GM23338 (cell line): ENCODE measurements at regions not wholly inside any gene's neighbourhood (a gene's known extent, or its start where the extent isn't known, plus 50 kb on each side); places are given as distances from the start of the nearest gene placed in this dataset.

Source experiments
- ATAC-seq: fragments of 200-7000 bp; cut with Tn5 transposase; 3 replicates; pipeline ENCODE4 v1.9.1; 2020
- DNase-seq: peaks from one replicate; pipeline ENCODE4 v3.0.0-alpha.2; 2015; ENCODE audit warnings: low spot score
- H2AFZ ChIP-seq: fragments of 200-600 bp; sonication (generic); 2 replicates; pipeline ENCODE4 v1.8.0; 2016; ENCODE audit warnings: antibody characterized with exemption, mild to moderate bottlenecking, moderate library complexity
- H3F3A ChIP-seq: fragments of 200-600 bp; sonication (generic); replicated peaks from 2 replicates; pipeline ENCODE4 v1.8.0; 2017; ENCODE audit warnings: antibody characterized with exemption, mixed run types, low read depth
- H3K27ac ChIP-seq: fragments of 200-600 bp; sonication (generic); 2 replicates; pipeline ENCODE4 v1.6.1; 2016; ENCODE audit warnings: low read depth
- H3K27me3 ChIP-seq: fragments of 200-600 bp; sonication (generic); 2 replicates; pipeline ENCODE4 v1.8.0; 2016; ENCODE audit warnings: mild to moderate bottlenecking, mixed run types, moderate library complexity; ENCODE audit not compliant: insufficient read depth
- H3K36me3 ChIP-seq: fragments of 200-600 bp; sonication (generic); 2 replicates; pipeline ENCODE4 v1.8.0; 2016; ENCODE audit warnings: mild to moderate bottlenecking; ENCODE audit not compliant: insufficient read depth
- H3K4me1 ChIP-seq: fragments of 200-600 bp; sonication (generic); 2 replicates; pipeline ENCODE4 v1.8.0; 2016; ENCODE audit warnings: mild to moderate bottlenecking, moderate library complexity; ENCODE audit not compliant: insufficient read depth
- H3K4me2 ChIP-seq: fragments of 200-600 bp; sonication (generic); 2 replicates; pipeline ENCODE4 v1.7.1; 2017; ENCODE audit warnings: mixed run types
- H3K4me3 ChIP-seq: fragments of 200-600 bp; sonication (generic); 2 replicates; pipeline ENCODE4 v1.6.1; 2016; ENCODE audit warnings: mixed run types
- H3K79me2 ChIP-seq: fragments of 200-600 bp; sonication (generic); replicated peaks from 2 replicates; pipeline ENCODE4 v1.8.0; 2017; ENCODE audit warnings: mild to moderate bottlenecking; ENCODE audit not compliant: insufficient read depth
- H3K9me2 ChIP-seq: fragments of 200-600 bp; sonication (generic); 2 replicates; pipeline ENCODE4 v1.8.0; 2017; ENCODE audit not compliant: insufficient read depth
- H4K20me1 ChIP-seq: fragments of 200-600 bp; sonication (generic); replicated peaks from 2 replicates; pipeline ENCODE4 v1.8.0; 2017; ENCODE audit warnings: mild to moderate bottlenecking; ENCODE audit not compliant: insufficient read depth
- H3K27ac Mint-ChIP-seq: 2 replicates; pipeline ENCODE4 v1.8.0; 2020; ENCODE audit warnings: inconsistent platforms, mild to moderate bottlenecking, moderate library complexity, mixed read lengths
- H3K27me3 Mint-ChIP-seq: 3 replicates; pipeline ENCODE4 v1.8.0; 2022; ENCODE audit warnings: low read depth, mild to moderate bottlenecking, moderate library complexity, mixed read lengths, inconsistent platforms; ENCODE audit not compliant: insufficient read depth, poor library complexity
- H3K36me3 Mint-ChIP-seq: 3 replicates; pipeline ENCODE4 v1.8.0; 2021; ENCODE audit warnings: low read depth, mild to moderate bottlenecking, inconsistent platforms, moderate library complexity, mixed read lengths
- H3K4me1 Mint-ChIP-seq: 3 replicates; pipeline ENCODE4 v1.8.0; 2020; ENCODE audit warnings: mild to moderate bottlenecking, inconsistent platforms, mixed read lengths
- H3K4me3 Mint-ChIP-seq: 3 replicates; pipeline ENCODE4 v1.8.0; 2021; ENCODE audit warnings: moderate library complexity, mild to moderate bottlenecking, inconsistent platforms, mixed read lengths
- H3K9me3 Mint-ChIP-seq: 3 replicates; pipeline ENCODE4 v1.8.0; 2020; ENCODE audit warnings: moderate library complexity, mild to moderate bottlenecking, inconsistent platforms, mixed read lengths
- CREB1 ChIP-seq: fragments of 250-450 bp; sonication (Bioruptor Pico); IDR thresholded peaks from 2 replicates; pipeline ENCODE4 v1.5.0; 2020; ENCODE audit warnings: low read depth, mild to moderate bottlenecking, moderate library complexity
- CTCF ChIP-seq, 2 experiments: fragments of 200-600 bp in 1 of 2; sonication (generic) in 1 of 2; conservative IDR thresholded peaks; 2 replicates each; pipeline versions ENCODE4 v1.5.1 to v1.6.1; 2016 to 2017; ENCODE audit warnings: antibody characterized with exemption in 2 of 2, low read depth in 2 of 2, mild to moderate bottlenecking in 2 of 2, moderate library complexity in 1 of 2
- EZH2phosphoT487 ChIP-seq: fragments of 200-600 bp; sonication (generic); IDR thresholded peaks from one replicate; pipeline ENCODE4 v1.8.1; 2018; ENCODE audit warnings: antibody characterized with exemption; ENCODE audit not compliant: unreplicated experiment
- JUNB ChIP-seq: IDR thresholded peaks from one replicate; pipeline ENCODE4 v1.6.1; 2016; ENCODE audit warnings: antibody characterized with exemption; ENCODE audit not compliant: unreplicated experiment
- POLR2AphosphoS5 ChIP-seq: IDR thresholded peaks from 2 replicates; pipeline ENCODE4 v1.6.1; 2016; ENCODE audit warnings: antibody characterized with exemption, low read depth
- REST ChIP-seq: IDR thresholded peaks from one replicate; pipeline ENCODE4 v1.6.1; 2018; ENCODE audit warnings: antibody characterized with exemption; ENCODE audit not compliant: unreplicated experiment
- ZNF114 ChIP-seq: fragments of 250-450 bp; sonication (Bioruptor Pico); IDR thresholded peaks from 2 replicates; pipeline ENCODE4 v1.5.0; 2020; ENCODE audit warnings: mild to moderate bottlenecking, moderate library complexity

GRCh38 chr10:83075016-83075814 lies 1064.1 kb upstream of the GHITM start:
- ATAC-seq: no peak
- no peak overlapping the region for H3K27ac ChIP-seq
- no peak overlapping the region for H3K4me2 ChIP-seq
- H3K4me3 ChIP-seq: no peak overlapping the region
- Mint-ChIP-seq H3K9me3 (peaks cover 22% of the 10 kb centered on the region; the same call in 2 of the 3 replicates), H3K36me3 (peaks cover 21% of the 10 kb centered on the region), H3K27me3 (peaks cover 2% of the 10 kb centered on the region), H3K4me1 (peaks cover 25% of the 10 kb centered on the region), H3K4me3 (no peak overlapping the region), H3K27ac (no peak overlapping the region)
- H3K79me2 ChIP-seq: no peaks in the 10 kb centered on the region
- 0 out of 2 replicates have a peak overlapping the region, but pooled peaks have one; percentile 12 for H2AFZ ChIP-seq
- no peaks in the 10 kb centered on the region for H3F3A ChIP-seq
- peaks cover 16% of the 10 kb centered on the region for H3K9me2 ChIP-seq
- no peak for TF ChIP-seq ZNF114 (CRISPR knock-in tag)
- TF ChIP-seq CREB1 (CRISPR knock-in tag): no peak
- TF ChIP-seq JUNB: no peak
- TF ChIP-seq REST: no peak
- no peak for TF ChIP-seq POLR2AphosphoS5
- H3K27me3 ChIP-seq: no peaks in the 10 kb centered on the region
- H3K4me1 ChIP-seq: peaks cover 17% of the 10 kb centered on the region; the same call in 1 of the 2 replicates
- DNase-seq: no peak
- no peaks in the 10 kb centered on the region for H4K20me1 ChIP-seq
- no peaks in the 10 kb centered on the region; the same call in 1 of the 2 replicates for H3K36me3 ChIP-seq

GRCh38 chr10:83075815-83076355 lies 1063.4 kb upstream of the GHITM start:
- peaks cover 2% of the 10 kb centered on the region for H3K27me3 Mint-ChIP-seq
- H3K27ac Mint-ChIP-seq: no peak overlapping the region
- Histone ChIP-seq H3K79me2 (no peaks in the 10 kb centered on the region), H3K27me3 (no peaks in the 10 kb centered on the region), H3K36me3 (no peaks in the 10 kb centered on the region), H2AFZ (0 out of 2 replicates have a peak overlapping the region, but pooled peaks have one; percentile 12), H3K9me2 (peaks cover 16% of the 10 kb centered on the region), H3K4me2 (no peak overlapping the region), H3F3A (no peaks in the 10 kb centered on the region), H3K27ac (no peak overlapping the region), H4K20me1 (no peaks in the 10 kb centered on the region), H3K4me1 (peaks cover 17% of the 10 kb centered on the region; the same call in 1 of the 2 replicates), H3K4me3 (no peak overlapping the region)
- H3K9me3 Mint-ChIP-seq: peaks cover 25% of the 10 kb centered on the region; the same call in 2 of the 3 replicates
- peaks cover 25% of the 10 kb centered on the region for H3K4me1 Mint-ChIP-seq
- TF ChIP-seq EZH2phosphoT487 (no peak), CTCF (conservative IDR thresholded peaks at IDR 0.05; ENCODE audit: low read depth in 2 of 2) (no peak)
- H3K36me3 Mint-ChIP-seq: peaks cover 24% of the 10 kb centered on the region
- DNase-seq: no peak
- H3K4me3 Mint-ChIP-seq: no peak overlapping the region
- ATAC-seq: no peak
